ENCODE measurements at regions not wholly inside any gene's neighbourhood (a gene's known extent, or its start where the extent isn't known, plus 50 kb on each side); places are given as distances from the start of the nearest gene placed in this dataset.

DNA sequence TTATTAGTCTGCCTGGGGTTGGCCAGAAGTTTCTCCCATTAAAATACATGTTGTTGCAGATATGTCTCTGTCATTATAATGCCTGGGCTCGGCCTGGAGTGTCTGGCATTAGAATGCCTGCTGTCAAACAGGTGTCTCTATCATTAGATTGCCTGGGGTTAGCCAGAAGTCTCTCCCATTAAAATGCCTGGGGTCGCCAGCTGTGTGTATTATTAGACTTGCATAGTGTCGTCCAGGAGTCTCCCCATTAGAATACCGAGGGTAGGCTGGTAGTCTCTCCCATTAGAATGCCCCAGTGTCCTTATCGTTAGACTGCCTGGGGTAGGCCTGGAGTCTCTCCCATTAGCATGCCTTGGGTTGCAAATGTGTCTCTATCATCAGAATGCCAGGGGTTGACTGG is 2270.8 kb downstream of the TP53TG3F start:
- no peak overlapping the region for H3K4me3 Mint-ChIP-seq
- TF ChIP-seq, protein P1, sequence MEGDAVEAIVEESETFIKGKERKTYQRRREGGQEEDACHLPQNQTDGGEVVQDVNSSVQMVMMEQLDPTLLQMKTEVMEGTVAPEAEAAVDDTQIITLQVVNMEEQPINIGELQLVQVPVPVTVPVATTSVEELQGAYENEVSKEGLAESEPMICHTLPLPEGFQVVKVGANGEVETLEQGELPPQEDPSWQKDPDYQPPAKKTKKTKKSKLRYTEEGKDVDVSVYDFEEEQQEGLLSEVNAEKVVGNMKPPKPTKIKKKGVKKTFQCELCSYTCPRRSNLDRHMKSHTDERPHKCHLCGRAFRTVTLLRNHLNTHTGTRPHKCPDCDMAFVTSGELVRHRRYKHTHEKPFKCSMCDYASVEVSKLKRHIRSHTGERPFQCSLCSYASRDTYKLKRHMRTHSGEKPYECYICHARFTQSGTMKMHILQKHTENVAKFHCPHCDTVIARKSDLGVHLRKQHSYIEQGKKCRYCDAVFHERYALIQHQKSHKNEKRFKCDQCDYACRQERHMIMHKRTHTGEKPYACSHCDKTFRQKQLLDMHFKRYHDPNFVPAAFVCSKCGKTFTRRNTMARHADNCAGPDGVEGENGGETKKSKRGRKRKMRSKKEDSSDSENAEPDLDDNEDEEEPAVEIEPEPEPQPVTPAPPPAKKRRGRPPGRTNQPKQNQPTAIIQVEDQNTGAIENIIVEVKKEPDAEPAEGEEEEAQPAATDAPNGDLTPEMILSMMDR (IDR thresholded peaks at IDR 0.05; ENCODE audit: unreplicated experiment): no peak
- no peak overlapping the region for H3K27ac Mint-ChIP-seq
- no peaks in the 10 kb centered on the region for H3K4me1 Mint-ChIP-seq
- H3K9me3 Mint-ChIP-seq: peaks cover 87% of the 10 kb centered on the region
- no peaks in the 10 kb centered on the region for H3K36me3 Mint-ChIP-seq
- DNase-seq (ENCODE audit: low spot score in 2 of 2, unreplicated experiment in 2 of 2): no peak
- H3K27me3 Mint-ChIP-seq (ENCODE audit: low read depth): no peaks in the 10 kb centered on the region

DNA sequence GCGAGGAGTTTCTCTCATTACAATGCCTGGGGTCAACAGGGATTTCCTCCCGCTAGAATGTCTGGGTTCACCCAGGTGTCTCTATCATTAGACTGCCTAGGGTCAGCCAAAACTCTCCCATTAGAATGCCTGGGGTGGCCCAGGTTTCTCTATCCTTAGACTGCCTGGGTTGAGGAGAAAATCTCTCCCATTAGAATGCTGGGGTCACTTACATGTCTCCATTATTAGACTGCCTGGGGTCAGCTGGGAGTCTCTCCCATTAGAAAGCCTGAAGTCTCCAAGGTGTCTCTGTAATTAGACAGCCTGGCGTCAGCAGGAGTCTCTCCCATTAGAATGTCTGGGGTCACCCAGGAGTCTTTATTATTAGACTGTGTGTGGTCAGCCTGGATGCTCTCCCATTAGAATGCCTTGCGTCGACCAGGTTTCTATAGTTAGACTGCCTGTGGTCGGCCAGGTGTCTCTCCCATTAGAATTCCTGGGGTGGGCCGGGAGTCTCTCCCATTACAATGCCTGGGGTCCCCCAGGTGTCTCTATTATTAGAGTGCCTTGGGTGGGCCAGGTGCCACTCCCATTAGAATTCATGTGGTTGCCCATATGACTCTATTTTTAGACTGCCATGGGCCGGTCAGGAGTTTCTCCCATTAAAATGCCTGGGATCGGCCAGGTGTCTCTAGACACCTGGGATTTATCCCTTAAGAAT is 2272.1 kb downstream of the TP53TG3F start:
- H3K9me3 Mint-ChIP-seq: peaks cover 79% of the 10 kb centered on the region
- no peak for DNase-seq (ENCODE audit: low spot score in 2 of 2, unreplicated experiment in 2 of 2)
- H3K36me3 Mint-ChIP-seq: no peaks in the 10 kb centered on the region
- no peaks in the 10 kb centered on the region for H3K27me3 Mint-ChIP-seq (ENCODE audit: low read depth)
- H3K4me1 Mint-ChIP-seq: no peaks in the 10 kb centered on the region
- no peak overlapping the region for H3K27ac Mint-ChIP-seq
- TF ChIP-seq, protein P1 (IDR thresholded peaks at IDR 0.05; ENCODE audit: unreplicated experiment): no peak
- no peak overlapping the region for H3K4me3 Mint-ChIP-seq

DNA sequence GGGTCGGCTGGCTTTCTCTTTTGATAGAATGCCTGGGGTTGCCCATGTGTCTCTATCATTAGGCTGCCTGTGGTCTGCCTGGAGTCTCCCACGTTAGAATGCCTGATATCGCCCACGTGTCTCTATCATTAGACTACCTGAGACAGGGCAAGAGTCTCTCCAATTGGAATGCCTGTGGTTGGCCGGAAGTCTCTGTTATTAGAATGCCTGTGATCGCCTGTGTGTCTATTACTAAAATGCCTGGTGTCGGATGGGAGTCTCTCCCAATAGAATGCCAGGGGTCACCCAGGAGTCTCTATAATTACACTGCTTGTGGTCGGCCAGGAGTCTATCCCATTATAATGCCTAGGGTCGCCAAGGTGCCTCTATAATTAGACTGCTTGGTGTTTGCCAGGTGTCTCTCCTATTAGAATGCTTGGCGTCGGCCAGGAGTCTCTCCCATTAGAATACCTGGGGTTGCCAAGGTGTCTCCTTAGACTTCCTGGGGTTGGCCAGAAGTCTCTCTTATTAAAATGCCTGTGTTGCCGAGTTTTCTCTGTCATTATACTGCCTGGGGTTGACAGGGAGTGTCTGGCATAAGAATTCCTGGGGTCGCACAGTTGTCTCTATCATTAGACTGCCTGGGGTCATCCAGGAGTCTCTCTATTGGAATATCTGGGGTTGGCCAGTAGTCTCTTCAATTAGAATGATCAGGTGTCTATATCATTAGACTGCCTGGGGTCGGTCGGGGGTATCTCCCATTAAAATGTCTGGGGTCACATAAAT is 2272.8 kb downstream of the TP53TG3F start:
- no peaks in the 10 kb centered on the region for H3K27me3 Mint-ChIP-seq (ENCODE audit: low read depth)
- peaks cover 73% of the 10 kb centered on the region for H3K9me3 Mint-ChIP-seq
- H3K27ac Mint-ChIP-seq: no peak overlapping the region
- H3K4me1 Mint-ChIP-seq: no peaks in the 10 kb centered on the region
- TF ChIP-seq, protein P1 (IDR thresholded peaks at IDR 0.05; ENCODE audit: unreplicated experiment): no peak
- no peak overlapping the region for H3K4me3 Mint-ChIP-seq
- DNase-seq (ENCODE audit: low spot score in 2 of 2, unreplicated experiment in 2 of 2): no peak
- H3K36me3 Mint-ChIP-seq: no peaks in the 10 kb centered on the region

DNA sequence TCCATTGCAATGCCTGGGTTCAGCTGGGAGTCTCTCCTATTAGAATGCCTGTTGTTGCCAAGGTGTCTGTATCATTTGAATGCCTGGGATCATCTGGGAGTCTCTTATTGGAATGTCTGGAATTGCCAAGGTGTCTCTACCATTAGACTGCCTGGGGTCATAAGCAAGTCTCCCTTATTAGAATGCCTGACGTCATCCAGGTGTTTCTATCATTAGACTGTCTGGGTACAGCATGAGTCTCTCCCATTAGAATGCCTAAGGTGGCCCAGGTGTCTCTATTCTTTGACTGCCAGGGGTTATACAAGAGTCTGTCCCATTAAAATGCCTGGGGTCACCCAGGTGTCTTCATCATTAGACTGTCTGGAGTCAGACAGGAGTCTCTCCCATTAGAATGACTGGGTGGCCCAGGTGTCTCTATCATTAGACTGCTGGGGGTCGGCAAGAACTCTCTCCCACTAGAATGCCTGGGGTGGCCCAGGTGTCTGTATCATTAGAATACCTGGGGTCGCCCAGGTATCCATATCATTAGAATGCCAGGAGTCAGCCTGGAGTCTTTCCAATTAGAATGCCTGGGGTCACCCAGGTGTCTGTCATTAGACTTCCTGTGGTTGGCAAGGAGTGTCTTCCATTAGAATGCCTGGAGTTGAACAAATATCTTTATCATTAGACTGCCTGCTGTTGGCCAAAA is 2274.0 kb downstream of the TP53TG3F start:
- no peaks in the 10 kb centered on the region for H3K27me3 Mint-ChIP-seq (ENCODE audit: low read depth)
- TF ChIP-seq, protein P1 (IDR thresholded peaks at IDR 0.05; ENCODE audit: unreplicated experiment): no peak
- H3K27ac Mint-ChIP-seq: no peak overlapping the region
- no peaks in the 10 kb centered on the region for H3K4me1 Mint-ChIP-seq
- H3K36me3 Mint-ChIP-seq: no peaks in the 10 kb centered on the region
- DNase-seq (ENCODE audit: low spot score in 2 of 2, unreplicated experiment in 2 of 2): no peak
- H3K4me3 Mint-ChIP-seq: no peak overlapping the region
- peaks cover 73% of the 10 kb centered on the region for H3K9me3 Mint-ChIP-seq

DNA sequence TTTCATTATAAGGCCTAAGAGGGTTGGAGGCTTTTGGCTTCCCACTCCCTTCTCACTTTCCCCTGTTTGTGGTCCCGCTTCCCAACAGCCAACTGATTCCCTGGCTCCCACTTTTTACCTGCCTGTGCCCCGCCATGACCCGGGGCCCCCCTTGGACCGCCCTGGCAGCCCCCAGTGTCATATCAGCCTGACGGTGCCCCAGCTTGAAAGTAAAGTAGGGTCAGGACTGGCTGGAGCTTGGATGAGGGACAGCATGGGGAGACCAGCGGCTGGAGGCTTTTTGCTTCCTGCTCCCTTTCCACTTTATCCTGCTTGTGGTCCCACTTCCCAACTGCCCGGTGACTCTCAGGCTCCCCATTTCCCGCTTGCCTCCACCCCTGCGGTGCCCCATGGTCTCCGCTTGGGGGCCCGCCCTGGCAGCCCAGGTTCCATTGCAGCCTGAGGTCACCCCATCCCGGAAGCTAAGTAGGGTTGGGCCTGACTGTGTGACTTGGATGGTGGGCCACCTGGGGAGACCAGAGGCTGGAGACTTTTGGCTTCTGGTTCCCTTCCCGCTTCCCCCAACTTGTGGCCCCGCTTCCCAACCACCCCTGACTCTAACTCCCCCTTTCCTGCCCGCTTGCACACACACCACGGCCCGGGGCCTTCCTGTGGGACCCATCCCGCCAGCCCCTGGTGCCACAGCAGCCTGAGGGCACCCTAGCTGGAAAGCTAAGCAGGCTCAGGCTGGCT is 2274.7 kb downstream of the TP53TG3F start:
- TF ChIP-seq, protein P1 (IDR thresholded peaks at IDR 0.05; ENCODE audit: unreplicated experiment): no peak
- DNase-seq (ENCODE audit: low spot score in 2 of 2, unreplicated experiment in 2 of 2): no peak
- H3K27ac Mint-ChIP-seq: no peak overlapping the region
- H3K27me3 Mint-ChIP-seq (ENCODE audit: low read depth): no peaks in the 10 kb centered on the region
- H3K9me3 Mint-ChIP-seq: peaks cover 73% of the 10 kb centered on the region
- H3K4me1 Mint-ChIP-seq: no peaks in the 10 kb centered on the region
- no peak overlapping the region for H3K4me3 Mint-ChIP-seq
- H3K36me3 Mint-ChIP-seq: no peaks in the 10 kb centered on the region
